ENCODE measurements at regions not wholly inside any gene's neighbourhood (a gene's known extent, or its start where the extent isn't known, plus 50 kb on each side); places are given as distances from the start of the nearest gene placed in this dataset.
A peak's percentile ranks its signal among the peaks of the same experiment; 100 is the strongest.

DNA sequence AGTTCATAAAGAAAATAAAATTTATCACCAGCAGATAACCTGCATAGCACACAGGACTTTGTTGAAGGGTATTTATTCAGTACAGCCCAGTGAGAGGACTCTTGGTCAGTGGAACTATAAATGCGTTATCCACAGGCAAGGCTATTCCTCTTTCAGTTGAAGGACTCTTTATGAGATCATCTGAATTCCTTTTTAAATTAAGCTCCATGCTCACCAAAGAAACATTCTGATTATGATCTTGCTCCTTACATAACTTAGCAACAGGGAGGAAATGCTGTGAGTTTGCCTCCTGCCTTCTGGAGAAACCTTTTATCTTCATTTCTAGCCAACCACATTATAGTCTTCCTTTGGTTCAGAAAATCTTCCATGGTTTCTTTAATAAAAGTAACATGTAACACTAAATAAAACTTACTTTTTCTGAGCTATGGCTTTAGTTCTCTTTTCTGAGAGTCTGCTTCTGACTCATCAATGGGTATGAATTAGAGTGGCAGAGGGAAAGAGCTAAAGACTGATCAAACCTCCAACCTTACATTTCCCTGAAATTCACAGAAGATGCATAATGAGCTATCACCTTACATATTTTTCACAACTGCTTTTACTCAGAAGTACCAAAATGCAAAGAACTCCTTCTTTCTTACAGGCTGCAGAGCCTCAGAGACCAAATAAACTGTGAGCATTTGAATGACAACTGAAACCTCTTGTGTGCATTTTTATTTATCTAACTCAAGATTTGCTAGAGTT, 267.2 kb downstream of the ADGRG6 start:
- Mint-ChIP-seq H3K27ac (peak overlapping the region; percentile 58), H3K9me3 (peaks cover 17% of the 10 kb centered on the region), H3K36me3 (ENCODE audit: low read depth) (peaks cover 11% of the 10 kb centered on the region), H3K4me3 (peak overlapping the region; percentile 4), H3K27me3 (no peaks in the 10 kb centered on the region), H3K4me1 (peaks cover 49% of the 10 kb centered on the region)
- ChIA-PET POLR2A (interaction anchor here (0.6 kb wide), 1 partner anchor 51 kb away, joined by 7 read pairs; no protein-coding TSS in a partner anchor), CTCF (interaction anchor here (0.6 kb wide), 1 partner anchor 856 kb away, joined by 4 read pairs; no protein-coding TSS in a partner anchor)
- DNase-seq, result no peak

DNA sequence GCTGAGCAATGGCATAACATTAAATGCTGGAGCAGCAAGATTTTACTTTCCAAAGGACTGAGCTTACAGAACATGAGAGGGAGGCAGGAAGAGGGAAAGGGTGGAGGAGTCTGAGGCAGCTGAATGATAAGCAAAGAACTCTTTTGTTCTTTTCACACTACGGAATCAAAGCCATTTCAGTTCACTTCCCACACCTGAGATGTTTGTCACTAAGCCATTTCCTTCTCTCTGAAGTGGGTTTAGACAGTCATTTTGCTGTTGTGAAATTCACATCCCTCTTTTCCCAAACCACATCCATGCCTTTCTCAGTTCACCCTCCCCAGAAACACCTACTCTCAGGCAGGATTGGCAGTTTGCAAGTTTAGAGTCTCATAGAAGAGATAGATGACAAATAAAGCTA, 267.9 kb downstream of the ADGRG6 start:
- Mint-ChIP-seq H3K27ac (peak overlapping the region; percentile 58), H3K4me3 (peak overlapping the region; percentile 1), H3K27me3 (no peaks in the 10 kb centered on the region), H3K9me3 (peaks cover 20% of the 10 kb centered on the region), H3K36me3 (ENCODE audit: low read depth) (peaks cover 13% of the 10 kb centered on the region), H3K4me1 (peaks cover 49% of the 10 kb centered on the region)
- peak; percentile 21 for DNase-seq
- ChIA-PET CTCF (no interaction called here), POLR2A (no interaction called here)

DNA sequence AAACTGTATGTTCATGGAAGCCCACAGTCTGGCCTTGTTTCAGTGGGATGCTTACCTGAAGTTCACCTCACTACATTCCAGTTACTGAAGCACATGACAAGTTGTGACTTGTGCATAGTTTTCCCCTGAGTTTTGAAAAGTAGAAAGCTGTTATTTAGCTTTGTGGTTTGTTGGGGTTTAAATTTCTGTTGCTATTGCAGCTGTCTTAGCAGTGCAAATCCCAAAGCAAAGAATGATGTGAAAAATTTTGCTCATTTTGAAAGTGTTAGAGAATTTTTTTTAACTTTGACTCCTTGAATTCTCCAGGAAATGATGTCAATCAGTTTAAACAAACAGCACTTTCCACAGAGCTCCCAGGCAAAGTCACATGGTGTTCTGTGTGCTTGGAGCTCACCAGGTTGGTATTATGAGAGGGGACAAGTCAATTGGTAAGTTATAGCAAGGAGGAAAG, 268.4 kb downstream of the ADGRG6 start:
- Mint-ChIP-seq H3K4me3 (no peak overlapping the region), H3K27me3 (no peaks in the 10 kb centered on the region), H3K9me3 (peaks cover 24% of the 10 kb centered on the region), H3K4me1 (peaks cover 49% of the 10 kb centered on the region), H3K36me3 (ENCODE audit: low read depth) (peaks cover 14% of the 10 kb centered on the region), H3K27ac (no peak overlapping the region)
- POLR2A ChIA-PET, result no interaction called here
- CTCF ChIA-PET, result no interaction called here
- no peak for DNase-seq

DNA sequence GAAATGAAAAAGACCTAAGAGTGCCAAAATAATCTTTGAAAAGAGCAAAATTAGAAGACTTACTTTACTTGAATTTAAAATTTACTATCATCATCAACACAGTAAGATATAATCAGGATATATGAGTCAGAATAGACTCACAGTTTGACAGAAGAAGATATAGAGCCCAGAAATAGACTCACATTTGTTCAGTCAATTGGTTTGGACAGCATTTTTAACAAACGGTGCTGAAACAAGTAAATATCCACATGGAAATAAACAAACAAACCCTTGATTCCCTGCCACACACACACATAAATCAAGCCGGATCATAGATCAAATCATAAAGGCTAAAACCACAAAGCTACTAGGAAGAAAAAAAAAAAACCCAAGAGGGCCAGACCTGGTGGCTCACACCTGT, 291.1 kb downstream of the ADGRG6 start:
- Mint-ChIP-seq H3K9me3 (peaks cover 11% of the 10 kb centered on the region), H3K4me3 (no peak overlapping the region), H3K27ac (no peak overlapping the region), H3K36me3 (ENCODE audit: low read depth) (peaks cover 2% of the 10 kb centered on the region), H3K4me1 (no peaks in the 10 kb centered on the region), H3K27me3 (no peaks in the 10 kb centered on the region)
- CTCF ChIA-PET, result no interaction called here
- DNase-seq, result no peak
- POLR2A ChIA-PET, result no interaction called here

DNA sequence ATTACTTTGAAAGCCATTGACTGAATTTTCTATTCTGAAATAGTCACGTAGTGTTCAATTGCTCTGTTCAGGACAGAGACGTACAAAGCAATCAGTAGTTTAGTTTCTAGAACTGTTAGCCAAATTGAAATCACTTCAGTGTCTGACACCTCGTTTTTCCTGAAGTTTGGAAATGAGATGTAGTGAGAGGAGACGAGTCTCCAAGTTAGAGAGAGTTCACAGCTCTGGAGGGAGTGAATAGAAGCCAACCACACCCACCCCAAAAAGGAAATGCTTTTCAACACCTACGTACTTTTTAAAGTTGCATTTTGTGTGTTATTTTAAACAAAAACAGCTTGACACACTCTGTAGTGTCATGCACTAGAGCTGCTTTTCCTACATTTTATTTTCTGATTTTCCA, 296.0 kb downstream of the ADGRG6 start:
- H3K9me3 Mint-ChIP-seq, result peaks cover 6% of the 10 kb centered on the region
- no peaks in the 10 kb centered on the region for H3K36me3 Mint-ChIP-seq (ENCODE audit: low read depth)
- DNase-seq, result no peak
- no peak overlapping the region for H3K27ac Mint-ChIP-seq
- CTCF ChIA-PET, result no interaction called here
- POLR2A ChIA-PET, result no interaction called here
- H3K4me3 Mint-ChIP-seq, result no peak overlapping the region
- no peaks in the 10 kb centered on the region for H3K27me3 Mint-ChIP-seq
- H3K4me1 Mint-ChIP-seq, result no peaks in the 10 kb centered on the region

DNA sequence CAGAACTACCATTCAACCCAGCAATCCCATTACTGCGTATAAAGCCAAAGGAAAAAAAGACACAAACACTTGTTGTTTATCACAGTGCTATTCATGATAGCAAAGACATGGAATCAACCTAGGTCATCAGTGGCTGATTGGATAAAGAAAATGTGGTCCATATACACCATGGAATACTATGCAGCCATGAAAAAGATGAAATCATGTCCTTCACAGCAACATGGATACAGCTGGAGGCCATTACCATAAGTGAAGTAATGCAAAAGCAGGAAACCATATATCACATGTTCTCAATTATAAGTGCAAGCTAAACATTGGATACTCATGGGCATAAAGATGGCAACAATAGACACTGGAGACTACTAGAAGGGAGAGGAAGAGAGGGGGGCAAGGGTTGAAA, 299.6 kb downstream of the ADGRG6 start:
- CTCF ChIA-PET, result no interaction called here
- Mint-ChIP-seq H3K27ac (no peak overlapping the region), H3K4me3 (no peak overlapping the region), H3K36me3 (ENCODE audit: low read depth) (no peaks in the 10 kb centered on the region), H3K9me3 (peaks cover 8% of the 10 kb centered on the region), H3K27me3 (no peaks in the 10 kb centered on the region), H3K4me1 (peaks cover 7% of the 10 kb centered on the region)
- POLR2A ChIA-PET, result no interaction called here
- no peak for DNase-seq

DNA sequence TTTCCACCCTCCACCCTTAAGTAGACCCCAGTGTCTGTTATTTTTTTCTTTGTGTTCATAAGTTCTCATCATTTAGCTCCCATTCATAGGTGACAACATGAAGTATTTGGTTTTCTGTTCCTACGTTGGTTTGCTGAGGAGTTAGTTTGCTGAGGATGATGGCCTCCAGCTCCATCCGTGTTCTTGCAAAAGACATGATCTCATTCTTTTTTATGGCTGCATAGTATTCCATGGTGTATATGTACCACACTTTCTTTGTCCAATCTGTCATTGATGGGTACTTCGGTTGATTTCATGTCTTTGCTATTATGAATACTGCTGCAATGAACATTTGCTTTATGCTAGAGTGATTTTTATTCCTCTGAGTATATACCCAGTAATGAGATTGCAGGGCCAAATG, 301.2 kb downstream of the ADGRG6 start:
- Mint-ChIP-seq H3K4me3 (no peak overlapping the region), H3K36me3 (ENCODE audit: low read depth) (no peaks in the 10 kb centered on the region), H3K27me3 (peaks cover under 1% of the 10 kb centered on the region), H3K9me3 (peaks cover 8% of the 10 kb centered on the region), H3K27ac (no peak overlapping the region), H3K4me1 (peaks cover 7% of the 10 kb centered on the region)
- no peak for DNase-seq
- POLR2A ChIA-PET, result no interaction called here
- CTCF ChIA-PET, result no interaction called here

DNA sequence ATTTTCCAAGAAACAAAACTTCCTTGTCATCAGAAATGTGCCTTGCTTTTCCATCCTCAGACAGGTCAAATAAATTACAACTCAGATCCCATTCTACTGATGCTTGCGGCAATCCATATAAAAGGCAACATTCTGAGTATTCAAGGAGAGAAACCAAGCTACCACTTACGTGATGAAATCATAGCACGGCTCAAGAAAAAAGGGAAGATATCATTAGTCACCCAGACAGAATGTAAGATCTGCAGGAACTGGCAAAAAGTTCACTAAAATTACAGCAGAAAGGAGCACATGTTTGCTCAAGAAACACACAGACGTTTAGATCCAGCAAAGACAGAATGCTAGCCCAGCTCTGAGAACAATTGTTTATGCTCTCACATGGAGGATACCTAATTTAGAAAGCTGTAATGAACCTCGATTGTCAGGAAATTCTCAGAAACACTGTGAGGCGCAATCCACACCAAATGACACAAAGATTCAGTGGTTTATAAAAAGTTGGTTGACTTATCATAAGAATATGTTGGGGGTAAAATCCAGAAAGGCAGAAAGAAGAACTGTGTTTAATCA, 304.2 kb downstream of the ADGRG6 start:
- CTCF ChIA-PET, result interaction anchor here (0.5 kb wide), 1 partner anchor 44 kb away, joined by 6 read pairs; no protein-coding TSS in a partner anchor
- Mint-ChIP-seq H3K27me3 (peaks cover 3% of the 10 kb centered on the region), H3K36me3 (ENCODE audit: low read depth) (no peaks in the 10 kb centered on the region), H3K4me1 (peaks cover 7% of the 10 kb centered on the region), H3K4me3 (no peak overlapping the region), H3K27ac (no peak overlapping the region), H3K9me3 (peaks cover 3% of the 10 kb centered on the region)
- POLR2A ChIA-PET, result no interaction called here
- no peak for DNase-seq

DNA sequence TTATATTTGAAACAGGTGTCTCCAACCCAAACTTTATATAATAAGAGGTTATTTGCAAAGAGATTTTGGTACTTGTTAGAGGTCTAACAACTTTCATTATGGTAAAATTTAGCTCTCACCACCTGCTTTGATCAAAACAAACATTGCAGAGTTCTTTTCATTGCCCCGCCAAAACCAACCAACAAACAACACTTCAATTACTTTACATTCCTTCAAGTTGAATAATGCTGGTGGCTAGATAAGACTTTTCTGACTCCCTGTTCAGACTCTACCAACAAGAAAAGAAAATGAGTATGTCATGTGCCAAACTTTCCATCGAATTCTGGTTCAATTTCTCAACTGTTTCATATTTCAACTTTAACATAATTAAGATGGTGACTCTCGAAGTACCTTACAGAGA, 311.1 kb downstream of the ADGRG6 start:
- ChIA-PET POLR2A (no interaction called here), CTCF (no interaction called here)
- Mint-ChIP-seq H3K4me1 (no peaks in the 10 kb centered on the region), H3K9me3 (peaks cover 12% of the 10 kb centered on the region), H3K4me3 (no peak overlapping the region), H3K27ac (no peak overlapping the region), H3K27me3 (peaks cover 2% of the 10 kb centered on the region), H3K36me3 (ENCODE audit: low read depth) (no peaks in the 10 kb centered on the region)
- no peak for DNase-seq

DNA sequence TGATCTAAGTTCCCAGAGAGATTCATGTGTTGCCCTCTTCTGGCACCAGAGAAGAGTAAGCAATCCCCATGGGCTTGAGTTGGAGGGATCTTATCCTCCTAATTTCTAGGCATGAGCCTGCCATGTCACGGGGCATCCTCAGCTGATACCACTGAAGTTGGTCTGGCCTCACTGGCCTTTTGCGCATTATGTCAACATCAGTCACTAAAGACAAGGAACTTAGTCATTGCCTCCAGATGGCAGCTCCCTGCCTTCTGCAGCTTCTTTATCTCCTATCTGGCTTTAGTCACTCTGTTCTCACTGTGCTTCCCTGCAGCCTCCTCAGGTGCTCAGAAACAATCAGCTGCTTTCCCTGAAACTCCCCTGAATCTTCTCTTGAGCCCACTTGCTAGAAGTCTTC, 312.2 kb downstream of the ADGRG6 start:
- H3K4me3 Mint-ChIP-seq, result no peak overlapping the region
- no peak overlapping the region for H3K27ac Mint-ChIP-seq
- no peaks in the 10 kb centered on the region for H3K27me3 Mint-ChIP-seq
- H3K9me3 Mint-ChIP-seq, result peaks cover 12% of the 10 kb centered on the region
- ChIA-PET CTCF (interaction anchor here (1.1 kb wide), 1 partner anchor 9 kb away, joined by 3 read pairs; no protein-coding TSS in a partner anchor), POLR2A (no interaction called here)
- H3K4me1 Mint-ChIP-seq, result no peaks in the 10 kb centered on the region
- DNase-seq, result no peak
- no peaks in the 10 kb centered on the region for H3K36me3 Mint-ChIP-seq (ENCODE audit: low read depth)

DNA sequence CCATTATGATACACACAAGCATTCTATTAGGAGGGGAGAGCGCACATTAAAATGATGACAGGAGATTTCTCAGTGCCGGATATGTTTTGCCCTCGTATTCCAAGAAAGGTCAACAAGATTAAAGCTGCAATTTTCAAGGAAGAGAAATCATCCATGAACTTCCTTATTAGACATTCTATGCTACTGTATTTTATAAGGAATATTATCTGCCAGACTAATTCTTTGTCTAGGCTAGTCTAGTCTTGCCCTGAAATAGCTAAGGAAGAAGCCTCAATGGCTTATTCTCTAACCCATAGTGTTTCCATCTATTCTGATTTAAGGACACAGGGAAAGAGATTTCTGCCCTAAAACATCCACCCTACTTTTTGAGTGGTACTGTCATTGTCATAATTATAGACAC, 315.4 kb downstream of the ADGRG6 start:
- CTCF ChIA-PET, result interaction anchor here (0.6 kb wide), 1 partner anchor 10 kb away, joined by 3 read pairs; no protein-coding TSS in a partner anchor
- POLR2A ChIA-PET, result no interaction called here
- H3K27ac Mint-ChIP-seq, result no peak overlapping the region
- H3K27me3 Mint-ChIP-seq, result no peaks in the 10 kb centered on the region
- no peak for DNase-seq
- H3K4me1 Mint-ChIP-seq, result no peaks in the 10 kb centered on the region
- peaks cover 9% of the 10 kb centered on the region for H3K9me3 Mint-ChIP-seq
- no peak overlapping the region for H3K4me3 Mint-ChIP-seq
- H3K36me3 Mint-ChIP-seq (ENCODE audit: low read depth), result no peaks in the 10 kb centered on the region

DNA sequence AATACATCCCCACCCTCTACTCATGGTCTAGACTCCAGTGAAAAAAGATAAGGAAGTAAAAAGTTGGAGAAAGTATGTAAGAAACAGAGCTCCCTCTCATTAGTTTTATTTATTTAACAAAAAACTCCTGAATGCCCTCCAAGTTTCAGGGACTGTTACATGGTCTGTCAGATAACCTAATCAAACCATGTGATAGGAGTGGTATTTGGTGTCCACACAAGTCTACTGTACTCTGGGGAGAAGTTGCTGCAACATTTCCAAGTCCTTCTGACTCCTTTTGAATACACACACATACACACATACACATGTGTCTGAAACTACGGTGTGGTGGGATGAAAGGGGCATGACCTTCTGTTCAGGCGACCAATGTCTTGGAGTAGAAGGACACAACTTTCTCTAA, 320.0 kb downstream of the ADGRG6 start:
- no peak for DNase-seq
- CTCF ChIA-PET, result no interaction called here
- Mint-ChIP-seq H3K27me3 (no peaks in the 10 kb centered on the region), H3K4me1 (no peaks in the 10 kb centered on the region), H3K27ac (no peak overlapping the region), H3K9me3 (peaks cover 2% of the 10 kb centered on the region), H3K36me3 (ENCODE audit: low read depth) (no peaks in the 10 kb centered on the region), H3K4me3 (no peak overlapping the region)
- POLR2A ChIA-PET, result no interaction called here

DNA sequence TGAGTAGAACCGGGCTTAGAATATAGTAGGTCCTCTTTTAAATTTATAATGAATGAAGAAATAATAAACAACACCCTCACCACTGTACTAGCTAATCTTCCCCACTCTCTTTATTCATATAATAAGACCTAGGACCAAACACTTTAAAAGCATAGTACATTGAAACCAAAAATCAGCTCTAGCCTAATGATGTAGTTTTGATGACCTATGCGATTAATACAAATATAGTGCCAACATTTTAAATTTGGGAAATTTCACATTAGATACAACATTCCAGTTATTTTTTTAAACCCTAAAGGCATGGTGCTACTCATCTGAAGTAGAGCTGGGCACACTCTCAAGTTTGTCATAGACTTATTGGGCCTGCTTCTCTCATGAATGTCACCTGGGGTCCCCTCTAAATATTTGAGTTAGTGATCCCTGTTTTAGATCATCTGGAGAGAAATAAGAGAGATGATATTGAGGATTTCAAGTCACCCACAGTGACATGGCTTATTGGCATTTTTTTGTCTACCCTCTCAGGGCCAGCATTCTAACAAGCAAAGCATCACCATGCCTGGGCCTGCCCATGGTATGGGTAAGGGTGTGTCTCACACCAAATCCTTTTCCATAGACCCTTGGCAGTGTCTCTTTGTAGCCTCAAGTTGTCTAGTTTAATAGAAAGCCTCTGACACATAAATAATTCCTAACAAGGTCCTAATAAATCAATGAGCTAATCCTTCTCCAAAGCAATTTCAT, 319.8 kb downstream of the HIVEP2 start:
- CTCF ChIA-PET, result no interaction called here
- no peaks in the 10 kb centered on the region for H3K27me3 Mint-ChIP-seq
- H3K9me3 Mint-ChIP-seq, result no peaks in the 10 kb centered on the region
- POLR2A ChIA-PET, result no interaction called here
- no peaks in the 10 kb centered on the region for H3K4me1 Mint-ChIP-seq
- no peak overlapping the region for H3K4me3 Mint-ChIP-seq
- no peak for DNase-seq
- H3K27ac Mint-ChIP-seq, result no peak overlapping the region
- H3K36me3 Mint-ChIP-seq (ENCODE audit: low read depth), result no peaks in the 10 kb centered on the region
